GM18907 (cell line): ENCODE measurements at regions not wholly inside any gene's neighbourhood (a gene's known extent, or its start where the extent isn't known, plus 50 kb on each side); places are given as distances from the start of the nearest gene placed in this dataset.

Experiments
- ATAC-seq: cut with Tn5 transposase; IDR thresholded peaks from one replicate; pipeline ENCODE4 v1.9.1; 2021; ENCODE audit warnings: mild to moderate bottlenecking, moderate library complexity; ENCODE audit not compliant: unreplicated experiment

DNA sequence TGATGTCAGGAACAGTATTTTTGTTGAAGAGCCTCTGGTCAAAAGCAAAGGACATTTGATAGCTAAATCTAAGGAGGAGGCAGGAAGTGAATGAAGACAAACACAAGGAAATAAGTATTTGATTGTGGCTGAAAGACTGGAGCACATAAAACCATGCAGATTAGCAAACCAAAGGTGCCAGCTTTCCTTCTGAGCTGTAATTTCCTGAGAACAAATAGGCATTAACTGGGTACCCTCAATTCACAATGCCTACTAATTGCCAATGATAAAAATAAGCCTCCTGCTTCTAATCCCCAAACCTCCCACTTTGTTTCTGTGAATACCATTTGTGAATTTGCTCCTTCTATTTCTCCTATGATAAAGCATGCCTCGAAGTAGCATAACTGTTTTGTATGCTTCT, 1279.6 kb upstream of the USP15 start:
- no peak for ATAC-seq

DNA sequence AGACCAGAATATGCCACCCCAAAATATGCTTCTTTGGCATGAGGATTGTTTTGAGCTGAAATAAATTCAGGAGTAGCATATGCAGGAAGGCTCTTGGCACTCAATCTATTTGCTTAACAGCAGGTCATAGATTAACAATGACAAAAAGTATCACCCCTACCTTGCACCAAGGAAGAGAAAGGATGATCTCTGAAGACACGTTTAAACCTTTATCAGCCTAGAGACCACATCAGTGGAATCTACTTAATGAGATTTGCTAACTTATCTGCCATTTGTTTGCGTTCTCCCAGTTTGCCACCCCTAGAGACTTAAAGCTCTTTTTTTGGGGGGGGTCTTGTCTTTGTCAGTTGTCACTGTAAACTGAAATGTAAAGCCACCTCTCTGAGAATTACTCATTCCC, 1278.7 kb upstream of the USP15 start:
- no peak for ATAC-seq

DNA sequence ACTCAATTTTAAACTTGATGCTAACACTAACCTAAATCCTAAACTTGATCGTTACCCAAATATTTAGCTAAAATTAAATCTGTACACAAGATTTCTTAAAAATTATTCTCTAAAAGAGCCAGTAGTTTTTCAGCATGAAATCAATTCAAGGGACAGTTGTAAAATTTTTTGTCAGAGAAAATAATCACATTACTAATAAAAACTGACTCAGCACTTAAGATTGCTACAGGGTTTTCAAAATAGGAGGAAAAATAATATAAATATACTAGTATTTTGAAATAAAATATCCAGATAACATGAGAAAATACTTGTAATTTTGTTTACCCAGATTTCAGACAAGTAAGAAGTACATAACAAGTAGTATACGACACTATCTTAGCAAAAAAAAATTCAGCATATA, 1268.1 kb upstream of the USP15 start:
- no peak for ATAC-seq

DNA sequence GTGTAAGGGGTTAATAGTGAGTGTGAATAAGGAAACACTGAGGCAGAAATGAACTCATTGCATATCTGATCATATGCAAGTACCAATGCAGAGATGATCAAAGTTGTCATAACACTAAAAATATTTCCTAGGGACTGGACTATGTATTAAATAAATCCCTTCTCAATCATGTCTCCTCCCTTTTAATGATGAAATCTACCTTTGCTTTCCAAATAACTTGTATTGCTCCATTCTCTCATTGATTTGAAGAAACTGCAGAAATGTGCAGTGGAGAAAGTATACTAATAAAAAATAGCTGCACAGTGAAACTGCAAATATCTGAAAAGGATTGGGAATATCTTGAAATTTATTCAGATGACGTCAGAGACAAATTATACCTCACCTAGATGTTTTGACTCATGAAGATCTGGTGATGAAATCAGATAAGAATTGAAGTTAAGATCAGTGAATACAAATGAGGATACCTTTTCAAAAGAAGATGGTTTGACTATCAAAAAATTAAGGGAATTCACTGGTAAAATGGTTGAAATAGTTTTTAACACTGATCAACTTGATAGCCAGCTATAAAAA, 1264.9 kb upstream of the USP15 start:
- no peak for ATAC-seq

DNA sequence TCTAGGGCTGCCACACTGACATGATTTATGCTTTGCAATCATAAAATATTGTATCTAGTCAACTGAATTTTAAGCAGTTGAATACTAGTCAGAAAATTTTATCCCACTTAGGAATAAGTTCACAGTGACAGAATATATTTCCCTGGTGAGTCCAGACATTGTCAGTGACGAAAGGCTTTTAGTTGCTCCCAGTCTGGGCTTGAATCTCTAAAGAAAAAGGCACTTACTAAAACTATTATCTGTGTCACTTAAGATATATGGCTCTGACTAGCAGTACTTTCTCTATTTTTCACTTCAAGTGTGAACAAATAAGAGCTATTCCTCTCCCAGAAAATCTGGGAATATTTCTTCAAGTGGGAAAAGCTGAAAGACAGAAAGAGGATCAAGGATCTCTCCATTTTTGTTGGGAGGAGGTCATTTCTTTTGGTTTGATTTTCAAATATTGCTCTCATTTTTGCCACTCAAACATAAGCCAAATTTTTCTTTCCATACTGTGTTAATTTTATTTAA, 1262.3 kb upstream of the USP15 start:
- ATAC-seq, result no peak

DNA sequence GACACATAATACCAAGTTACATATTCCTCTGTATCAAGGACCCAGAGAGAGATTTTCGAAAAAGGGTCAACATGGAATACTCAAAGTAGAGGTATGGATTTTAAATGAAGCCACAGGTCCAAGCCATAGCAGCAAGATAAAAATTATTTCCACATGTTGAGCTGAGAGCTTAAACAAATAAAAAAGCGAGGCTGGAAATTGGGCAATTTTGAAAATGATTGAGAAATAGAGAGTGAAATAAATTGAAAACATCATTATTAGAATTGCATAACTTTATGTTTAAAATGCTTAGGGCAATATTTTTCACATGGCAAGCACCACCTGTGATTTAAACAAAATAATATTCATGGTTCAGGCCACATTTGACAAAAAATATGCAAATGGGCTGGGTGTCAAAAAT, 1251.0 kb upstream of the USP15 start:
- ATAC-seq, result no peak

DNA sequence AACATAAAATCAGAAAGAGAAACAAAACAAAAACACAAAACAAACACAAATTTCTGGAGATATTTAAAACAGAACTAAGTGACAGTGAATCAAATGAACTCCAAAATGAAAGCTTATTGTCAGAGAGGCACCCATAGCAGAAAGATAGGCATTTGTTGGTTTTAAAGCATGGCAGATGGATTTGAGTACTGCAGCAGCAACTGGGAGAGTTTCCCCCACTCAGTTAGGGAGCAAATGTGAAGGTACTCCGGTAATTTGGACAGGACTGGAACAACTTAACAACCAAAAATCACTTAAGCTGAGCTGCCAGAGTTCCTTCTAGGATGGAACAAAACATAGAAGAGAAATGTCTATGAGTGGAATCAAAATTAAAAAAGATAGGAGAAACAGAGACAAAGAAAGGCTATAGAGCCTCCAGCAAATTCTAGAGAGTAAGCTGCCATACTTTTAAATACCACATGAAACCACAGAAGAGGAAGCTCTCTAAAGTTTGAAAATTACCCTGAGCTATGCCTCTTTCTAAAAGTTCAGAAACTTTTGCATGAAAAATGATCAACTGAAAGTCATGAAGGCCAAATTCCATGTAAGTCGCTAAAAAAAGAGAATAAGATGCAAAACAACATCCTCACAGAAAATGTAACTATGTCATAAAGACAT, 1248.3 kb upstream of the USP15 start:
- no peak for ATAC-seq

DNA sequence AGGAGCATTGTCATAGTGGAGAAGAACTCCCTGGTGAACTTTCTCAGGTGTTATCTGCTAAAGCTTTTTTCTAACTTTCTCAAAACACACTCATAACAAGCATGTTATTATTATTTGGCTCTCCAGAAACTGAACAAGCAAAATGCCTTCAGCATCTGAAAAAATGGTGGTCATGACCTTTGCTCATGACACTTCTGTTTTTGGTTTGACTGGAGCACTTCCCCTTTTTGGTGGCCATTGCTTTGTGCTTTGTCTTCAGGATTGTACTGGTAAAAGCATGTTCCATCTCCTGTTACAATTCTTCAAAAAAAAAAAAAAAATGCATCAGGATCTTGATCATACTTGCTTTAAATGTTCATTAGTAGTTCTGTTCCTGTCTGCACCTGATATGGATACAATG, 1241.6 kb upstream of the USP15 start:
- ATAC-seq, result no peak

DNA sequence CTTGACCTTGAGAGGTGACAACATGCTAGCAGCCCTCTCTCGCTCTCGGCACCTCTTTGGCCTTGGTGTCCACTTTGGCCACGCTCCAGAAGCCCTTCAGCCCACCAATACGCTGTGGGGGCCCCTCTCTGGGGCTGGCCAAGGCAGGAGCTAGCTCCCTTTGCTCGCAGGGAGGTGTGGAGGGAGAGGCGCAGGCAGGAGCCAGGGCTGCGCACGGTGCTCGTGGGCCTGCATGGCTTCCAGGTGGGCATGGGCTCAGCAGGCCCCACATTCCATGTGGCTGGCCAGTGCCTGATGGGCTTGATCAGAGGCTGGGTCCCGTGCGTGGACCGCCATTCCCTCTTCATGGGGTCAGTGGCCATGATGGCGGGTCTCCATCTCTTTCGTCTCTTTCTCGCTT, 1237.0 kb upstream of the USP15 start:
- ATAC-seq, result no peak

DNA sequence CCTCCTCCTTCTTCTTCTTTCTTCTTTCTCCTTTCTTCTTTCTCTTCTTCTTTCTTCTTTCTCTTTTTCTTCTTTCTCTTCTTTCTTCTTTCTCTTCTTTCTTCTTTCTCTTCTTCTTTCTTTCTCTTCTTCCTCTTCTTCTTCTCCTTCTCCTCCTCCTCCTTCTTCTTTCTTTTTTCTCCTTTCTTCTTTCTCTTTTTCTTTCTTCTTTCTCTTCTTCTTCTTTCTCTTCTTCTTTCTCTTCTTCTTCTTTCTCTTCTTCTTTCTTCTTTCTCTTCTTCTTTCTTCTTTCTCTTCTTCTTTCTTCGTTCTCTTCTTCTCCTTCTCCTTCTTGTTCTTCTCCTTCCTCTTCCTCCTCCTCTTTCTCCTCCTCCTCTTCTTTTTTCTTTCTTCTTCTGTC, 1230.7 kb upstream of the USP15 start:
- no peak for ATAC-seq

DNA sequence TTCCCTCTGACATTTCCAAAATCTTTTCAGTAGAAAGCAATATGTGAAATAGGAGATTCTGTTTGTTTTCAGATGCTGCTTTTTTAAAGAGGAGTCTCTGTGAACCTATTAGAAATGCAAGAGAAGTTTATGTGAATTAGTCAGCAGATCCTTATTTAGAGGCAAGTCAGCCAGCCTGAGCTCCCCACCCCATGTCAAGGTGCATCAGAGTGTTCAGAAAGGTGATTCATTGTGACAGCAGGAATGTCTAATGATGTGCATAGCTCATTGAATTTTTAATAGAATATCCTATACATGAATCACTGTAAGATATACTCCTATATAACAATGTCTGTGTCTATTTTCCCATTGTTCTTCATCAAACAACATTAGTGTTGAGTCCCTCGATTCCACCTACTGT, 1222.4 kb upstream of the USP15 start:
- no peak for ATAC-seq

DNA sequence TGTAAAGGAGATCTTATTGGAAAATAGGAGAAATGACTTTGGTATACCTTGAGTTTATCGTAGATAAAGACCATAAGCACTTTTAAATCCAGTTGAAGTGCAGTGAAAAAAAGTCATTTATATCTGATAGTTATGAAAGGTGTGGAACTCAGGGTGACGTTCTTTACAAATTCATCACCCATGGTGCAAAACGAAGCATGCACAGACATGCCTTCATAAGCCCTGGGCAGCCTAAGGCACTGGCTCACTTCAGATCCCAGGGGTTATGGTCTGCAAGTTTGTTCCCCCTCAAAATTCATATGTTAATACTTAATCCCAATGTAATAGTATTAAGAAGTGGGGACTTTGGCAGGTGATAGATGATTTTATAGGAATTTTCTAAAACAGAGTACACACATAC, 1216.4 kb upstream of the USP15 start:
- ATAC-seq, result no peak

DNA sequence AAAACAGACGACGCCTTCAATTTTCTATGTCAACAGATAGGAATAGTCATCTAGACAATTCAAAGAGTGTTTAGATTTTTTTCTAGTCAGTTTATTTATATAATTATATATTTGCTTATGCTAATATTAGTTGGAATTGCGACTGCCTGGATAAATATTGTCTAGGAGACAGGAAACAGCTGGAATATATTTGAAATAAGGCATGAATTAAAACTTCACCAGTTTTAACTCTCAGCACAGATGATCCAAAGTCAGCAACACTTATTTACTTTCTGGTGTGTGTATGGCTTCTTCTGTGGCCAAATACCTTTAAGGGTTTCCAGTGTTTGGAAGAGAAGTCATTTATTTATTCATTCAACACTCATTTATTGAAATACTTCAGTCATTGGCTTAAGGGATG, 1215.4 kb upstream of the USP15 start:
- ATAC-seq, result no peak

DNA sequence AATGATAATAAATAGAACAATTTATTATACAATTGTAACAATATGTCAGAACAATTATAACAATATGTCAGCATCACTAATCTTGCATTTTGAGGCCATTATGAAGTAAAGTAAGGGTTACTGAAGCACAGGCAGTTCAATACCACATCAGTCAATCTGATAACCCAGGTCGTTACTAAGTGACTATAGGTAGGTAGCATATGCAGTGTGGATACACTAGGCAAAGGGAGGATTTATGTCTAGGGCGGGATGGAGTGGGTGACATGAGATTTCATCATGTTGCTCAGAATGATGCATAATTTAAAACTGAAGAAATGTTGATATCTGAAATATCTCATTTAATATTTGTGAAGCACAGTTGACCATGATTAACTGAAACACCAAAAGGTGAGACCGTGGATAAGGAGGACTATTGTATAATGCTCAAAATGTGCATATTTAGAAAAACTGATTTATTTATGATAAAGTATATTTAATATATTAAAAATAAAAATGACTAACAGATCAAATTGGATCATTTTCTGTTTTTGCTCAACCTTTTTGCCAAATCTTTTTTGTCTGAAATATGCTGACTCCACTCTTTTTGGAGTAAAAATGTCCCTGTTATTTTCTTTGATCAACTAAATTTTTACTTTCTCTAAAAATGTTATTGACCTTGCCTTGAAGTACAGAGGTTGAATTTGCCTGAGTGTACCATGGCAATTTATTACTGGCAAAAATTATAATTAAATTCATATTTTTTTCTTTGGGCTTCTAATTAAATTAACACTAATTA, 1189.4 kb upstream of the USP15 start:
- no peak for ATAC-seq

DNA sequence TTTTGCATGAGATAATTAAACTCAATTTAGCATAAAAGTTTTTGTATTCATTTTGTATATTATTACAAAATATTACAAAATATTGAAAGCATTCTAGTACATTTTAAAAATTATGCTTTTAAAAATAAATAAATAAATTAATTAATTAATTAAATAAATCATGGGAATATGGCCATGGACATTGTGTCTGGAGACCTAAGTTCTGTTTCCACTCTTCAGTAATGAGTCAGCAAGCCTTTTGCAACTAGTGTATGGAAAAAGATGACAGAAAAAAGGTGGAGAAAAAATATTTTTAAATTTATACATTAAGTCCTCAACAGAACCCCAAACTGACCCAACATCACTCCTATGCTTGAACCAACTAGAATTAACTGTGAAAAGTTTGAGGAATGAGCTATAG, 1187.5 kb upstream of the USP15 start:
- ATAC-seq, result no peak

DNA sequence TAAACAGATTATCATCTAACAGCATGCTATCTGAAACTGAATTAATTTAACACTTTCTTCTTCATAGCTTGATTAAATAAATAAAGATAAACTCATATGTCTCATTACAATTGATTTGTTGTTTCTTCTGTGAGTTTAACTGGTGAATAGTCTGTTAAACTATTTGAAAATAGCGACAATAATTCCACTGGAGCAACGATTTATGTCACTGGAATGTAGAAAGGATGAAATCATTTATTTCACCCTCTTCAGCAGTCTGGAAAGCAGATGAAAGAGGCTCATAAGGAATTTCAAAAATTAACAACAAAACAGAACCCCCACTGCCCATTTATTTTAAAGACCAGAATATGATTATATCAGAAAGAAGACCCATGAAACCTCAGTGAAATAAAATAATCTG, 1165.1 kb upstream of the USP15 start:
- ATAC-seq, result no peak

DNA sequence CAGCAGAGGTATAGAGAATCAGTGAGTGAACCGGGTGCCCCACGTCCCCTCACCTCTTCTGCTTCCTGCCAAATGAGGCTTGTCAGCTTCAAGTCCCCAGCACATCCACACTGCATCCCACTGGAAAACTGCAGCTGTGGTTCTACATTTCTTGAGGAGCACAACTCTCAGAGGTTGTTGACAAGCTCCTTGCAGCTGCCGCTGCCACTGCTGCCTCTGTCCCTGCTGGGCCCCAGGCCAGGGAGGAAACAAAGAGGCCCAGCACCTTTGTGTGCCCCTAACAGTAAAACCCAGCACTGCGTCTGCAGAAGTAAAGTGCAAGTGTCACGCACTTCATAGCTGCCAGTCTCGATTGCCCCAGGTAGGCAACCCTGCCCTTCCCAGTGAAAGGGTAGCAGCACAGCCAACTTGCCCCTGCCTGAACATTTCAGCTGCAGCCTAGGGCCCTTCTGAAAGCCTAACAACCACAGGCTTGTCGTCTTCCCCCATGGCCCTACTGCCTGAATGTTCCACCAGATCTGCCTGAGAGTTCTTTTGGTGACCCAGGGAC, 1162.1 kb upstream of the USP15 start:
- no peak for ATAC-seq

DNA sequence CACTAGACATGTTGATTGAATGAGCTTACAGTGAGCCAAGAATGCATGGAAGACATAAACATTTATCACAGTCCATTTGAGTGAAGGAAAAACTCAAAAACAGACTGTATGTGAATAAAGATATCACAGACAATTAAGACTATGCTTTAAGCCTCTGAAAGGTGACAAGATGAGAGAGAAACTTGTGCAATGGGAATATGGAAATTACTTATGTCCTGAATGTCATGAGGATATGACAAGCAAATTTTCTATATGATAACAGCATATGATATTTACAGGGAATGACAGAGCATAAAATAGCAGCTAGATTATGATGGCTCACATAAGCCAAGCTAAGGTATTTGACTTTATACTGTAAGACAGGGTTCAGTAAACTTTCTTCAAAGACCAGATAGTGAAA, 1153.1 kb upstream of the USP15 start:
- no peak for ATAC-seq

DNA sequence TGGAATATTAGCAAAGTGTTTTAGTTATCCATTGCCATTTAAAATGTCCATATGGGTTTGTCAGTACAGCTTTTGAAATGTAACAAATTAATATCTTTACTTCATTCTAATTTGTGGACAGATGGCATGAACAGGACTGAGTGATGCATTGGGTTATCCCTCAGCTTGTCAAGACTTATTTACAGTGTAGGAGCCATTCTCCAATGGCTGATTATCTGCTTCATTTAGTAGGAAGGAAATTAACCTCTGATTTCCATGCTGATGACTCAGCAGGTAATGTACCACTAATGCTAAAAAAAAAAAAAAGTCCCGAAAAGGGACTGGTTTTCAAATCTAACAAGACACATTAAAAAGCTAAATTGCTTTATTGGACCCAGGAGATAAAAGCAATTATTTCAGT, 1149.0 kb upstream of the USP15 start:
- no peak for ATAC-seq

DNA sequence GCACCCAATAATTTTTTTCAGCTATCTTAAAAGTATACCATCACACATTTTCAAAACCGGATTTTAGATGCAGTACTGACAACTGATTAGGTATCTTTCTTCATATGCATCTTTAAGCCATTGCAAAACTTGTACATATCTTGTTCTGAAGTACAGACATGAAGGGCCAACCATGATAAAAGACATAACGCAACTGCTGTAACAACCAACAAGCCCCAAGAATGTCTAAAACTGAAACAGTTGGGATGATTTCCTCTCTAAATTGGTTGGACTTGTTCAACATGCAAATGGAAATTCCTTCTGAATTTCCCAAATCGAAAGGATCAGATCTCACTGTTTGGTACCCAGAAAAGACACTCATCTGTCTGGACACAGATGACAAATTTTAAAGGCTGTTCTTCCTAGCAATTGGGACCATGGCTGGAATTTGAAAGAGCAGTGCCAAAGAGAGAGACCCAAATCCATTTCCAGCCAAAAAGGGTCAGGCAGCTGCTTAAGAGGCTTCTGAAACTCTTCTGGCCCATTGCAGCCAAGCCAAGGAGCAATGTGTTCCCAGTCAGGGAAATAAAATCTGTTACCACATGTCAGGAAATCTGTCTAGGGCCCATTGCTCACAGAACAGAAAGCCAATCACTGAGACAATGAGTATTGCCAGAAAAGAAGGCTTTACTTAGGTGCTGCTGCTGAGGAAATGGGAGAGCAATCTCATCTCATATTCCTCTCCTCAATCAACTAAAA, 1122.4 kb upstream of the USP15 start:
- no peak for ATAC-seq

DNA sequence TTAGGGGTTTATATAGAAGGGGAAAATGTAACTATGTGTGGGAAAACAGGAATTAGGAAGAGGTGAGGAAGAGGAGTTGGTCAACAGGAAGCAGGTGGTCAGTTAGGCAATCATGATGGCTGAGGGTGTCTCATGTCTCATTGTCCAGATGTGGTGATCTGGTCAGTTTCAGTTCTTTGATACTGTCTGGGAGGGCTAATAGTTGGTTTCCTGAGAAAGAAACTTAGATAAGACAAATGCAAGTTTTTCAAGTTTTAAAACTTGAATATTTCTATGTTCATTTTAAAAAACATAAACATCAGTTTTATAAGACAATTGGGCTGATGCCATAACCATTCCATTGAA, 1121.8 kb upstream of the USP15 start:
- ATAC-seq, result no peak
